T47D (cell line): ENCODE measurements at regions not wholly inside any gene's neighbourhood (a gene's known extent, or its start where the extent isn't known, plus 50 kb on each side); places are given as distances from the start of the nearest gene placed in this dataset.
A peak's percentile ranks its signal among the peaks of the same experiment; 100 is the strongest.

Source experiments
- DNase-seq, 2 experiments: peaks; one replicate each; pipeline versions ENCODE4 v3.0.0 to v3.0.0-alpha.2; 2011 to 2012; ENCODE audit warnings: low read depth in 1 of 2, low spot score in 1 of 2
- JUND ChIP-seq: IDR thresholded peaks from 2 replicates; pipeline ENCODE4 v1.6.1; 2012; ENCODE audit warnings: low read depth
- in situ Hi-C: cut with HindIII; loops from 2 replicates; pipeline ENCODE4 v1.10.0; 2016; ENCODE audit warnings: low sequenced_read_pairs, low pct_unique_long_range_greater_than_20kb

- in situ Hi-C loops = no loop called here
- no peak for TF ChIP-seq JUND
- no peak for DNase-seq
Measured at GRCh38 chr10:37623506-37623905, 233.9 kb downstream of the ZNF248 start.

DNA sequence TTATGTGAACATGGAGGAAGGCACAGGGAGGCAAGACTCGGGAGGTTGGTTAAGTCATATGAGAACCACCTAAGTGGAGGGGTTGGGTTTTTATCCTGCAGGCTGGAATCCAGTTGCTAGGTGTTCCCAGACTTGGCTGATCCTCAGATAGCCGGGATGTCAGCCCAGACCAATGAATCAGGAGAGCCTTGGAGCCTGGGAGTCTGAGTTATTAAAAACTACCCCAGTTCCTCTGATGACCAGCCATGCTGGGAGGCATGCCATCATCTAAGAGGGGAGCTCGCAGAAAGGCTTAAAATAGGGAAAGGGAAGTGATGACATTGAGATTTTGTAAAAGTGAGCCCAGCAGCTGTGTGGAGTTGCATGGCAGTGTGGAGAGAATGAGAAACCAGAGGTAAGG is 238.1 kb downstream of the ZNF248 start:
- in situ Hi-C loops = no loop called here
- no peak for DNase-seq
- no peak for TF ChIP-seq JUND

DNA sequence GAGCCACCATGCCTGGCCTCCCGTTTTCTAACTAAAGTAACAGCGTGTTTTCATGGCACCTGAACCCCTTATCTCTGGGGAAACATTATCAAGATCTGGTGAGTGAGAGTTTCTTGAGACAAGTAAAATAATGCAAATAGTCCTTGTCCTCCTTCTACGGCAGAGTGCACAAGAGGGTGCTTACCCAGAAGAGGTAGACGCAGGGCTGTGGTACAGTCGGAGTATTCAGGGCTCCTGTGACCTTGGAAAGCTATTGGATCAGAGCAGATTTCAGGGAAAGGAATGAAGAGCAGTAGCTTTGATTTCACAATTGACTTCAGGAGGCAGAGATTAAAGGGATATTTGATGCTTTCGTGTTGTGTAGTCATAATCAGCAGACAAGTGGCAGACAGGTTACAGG is 269.1 kb downstream of the ZNF248 start:
- in situ Hi-C loops = no loop called here
- TF ChIP-seq JUND = no peak
- no peak for DNase-seq

DNA sequence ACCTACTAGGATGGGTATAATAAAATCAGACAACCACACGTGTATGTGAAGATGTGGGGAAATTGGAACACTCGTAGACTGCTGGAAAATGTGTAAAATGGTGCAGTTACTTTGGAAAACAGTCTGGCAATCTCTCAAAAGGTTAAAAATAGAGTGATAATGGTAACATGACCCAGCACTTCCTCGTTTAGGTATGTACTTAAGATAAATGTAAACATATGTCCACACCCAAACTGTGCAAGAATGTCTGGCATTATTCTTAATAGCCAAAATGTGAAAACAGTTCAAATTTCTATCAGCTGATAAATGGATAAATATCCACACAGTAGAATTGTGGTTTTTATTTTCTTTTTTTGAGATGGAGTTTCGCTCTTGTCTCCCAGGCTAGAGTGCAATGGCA is 272.8 kb downstream of the ZNF248 start:
- no peak for TF ChIP-seq JUND
- in situ Hi-C loops = no loop called here
- no peak for DNase-seq

- in situ Hi-C loops = no loop called here
- no peak for DNase-seq
- no peak for TF ChIP-seq JUND
Measured at GRCh38 chr10:37582237-37582636, 275.2 kb downstream of the ZNF248 start.

DNA sequence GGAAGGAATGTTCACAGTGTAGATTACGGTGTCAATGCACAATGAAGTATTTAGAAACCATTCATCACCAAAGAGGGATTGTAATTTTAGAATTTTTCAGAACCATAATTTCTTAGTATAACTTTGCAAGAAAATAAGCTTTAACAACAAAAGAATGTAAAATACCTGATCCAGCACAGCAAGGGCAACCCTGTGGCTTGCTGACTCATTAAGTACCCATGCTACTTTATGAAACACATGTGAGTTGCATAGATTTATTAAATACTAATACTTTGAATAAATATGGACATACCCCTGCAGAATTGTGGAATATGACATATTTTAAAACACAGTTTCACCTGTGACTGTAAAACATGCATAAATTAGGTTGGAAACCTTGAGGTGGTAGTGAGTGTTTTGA is 281.3 kb downstream of the ZNF248 start:
- no peak for TF ChIP-seq JUND
- in situ Hi-C loops = no loop called here
- no peak for DNase-seq

DNA sequence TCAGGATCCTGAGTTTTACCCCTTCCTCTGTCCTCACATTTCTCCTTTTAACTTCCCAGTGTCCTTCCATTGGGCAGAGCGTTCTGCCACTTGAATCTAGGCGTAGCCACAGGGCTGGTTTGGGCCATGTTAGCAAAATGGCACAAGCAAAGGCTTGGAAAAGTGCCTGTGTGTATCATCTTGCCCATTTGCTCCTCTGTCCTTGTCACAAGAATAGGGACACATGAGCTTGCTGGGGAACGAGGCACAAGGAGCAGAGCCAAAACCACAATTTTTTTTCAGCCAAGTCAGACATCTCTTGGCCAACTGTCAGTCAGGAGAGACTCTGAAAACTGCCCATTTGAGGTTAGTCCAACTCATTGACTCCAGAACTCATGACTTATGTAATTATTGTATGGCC is 285.2 kb downstream of the ZNF248 start:
- in situ Hi-C loops = no loop called here
- DNase-seq = no peak
- TF ChIP-seq JUND = no peak

DNA sequence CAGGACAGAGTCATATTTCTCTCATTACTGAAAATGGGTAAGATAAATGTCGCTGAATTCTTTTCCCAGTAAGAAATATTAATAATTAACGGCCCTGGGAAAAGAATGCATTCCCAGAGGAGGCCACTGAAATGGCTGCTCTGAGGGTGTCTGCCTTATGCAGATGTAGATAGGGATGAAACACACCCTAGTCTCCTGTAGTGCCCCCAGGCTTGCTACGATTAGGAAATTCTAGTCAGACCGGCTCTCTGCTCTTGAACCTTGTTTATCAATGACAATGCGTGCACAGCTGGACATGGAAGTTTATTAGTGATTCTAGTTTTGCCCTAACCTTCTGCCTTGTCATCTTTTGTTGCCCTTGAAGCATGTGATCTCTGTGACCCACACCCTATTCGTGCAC is 291.1 kb downstream of the ZNF248 start:
- TF ChIP-seq JUND = no peak
- no peak for DNase-seq
- in situ Hi-C loops = no loop called here

GRCh38 chr10:37563715-37564108 is 293.7 kb downstream of the ZNF248 start:
- no peak for TF ChIP-seq JUND
- in situ Hi-C loops = no loop called here

GRCh38 chr10:37563107-37563714 is 294.2 kb downstream of the ZNF248 start:
- no peak for DNase-seq
- in situ Hi-C loops = no loop called here
- no peak for TF ChIP-seq JUND

More at GRCh38 chr10:37563715-37564108, 293.7 kb downstream of the ZNF248 start:
- no peak for DNase-seq

GRCh38 chr10:37552881-37553280 is 304.5 kb downstream of the ZNF248 start:
- DNase-seq = no peak
- TF ChIP-seq JUND = no peak
- in situ Hi-C loops = no loop called here

- in situ Hi-C loops = no loop called here
- DNase-seq = no peak
Measured at GRCh38 chr10:37549054-37549453, 308.4 kb downstream of the ZNF248 start.

DNA sequence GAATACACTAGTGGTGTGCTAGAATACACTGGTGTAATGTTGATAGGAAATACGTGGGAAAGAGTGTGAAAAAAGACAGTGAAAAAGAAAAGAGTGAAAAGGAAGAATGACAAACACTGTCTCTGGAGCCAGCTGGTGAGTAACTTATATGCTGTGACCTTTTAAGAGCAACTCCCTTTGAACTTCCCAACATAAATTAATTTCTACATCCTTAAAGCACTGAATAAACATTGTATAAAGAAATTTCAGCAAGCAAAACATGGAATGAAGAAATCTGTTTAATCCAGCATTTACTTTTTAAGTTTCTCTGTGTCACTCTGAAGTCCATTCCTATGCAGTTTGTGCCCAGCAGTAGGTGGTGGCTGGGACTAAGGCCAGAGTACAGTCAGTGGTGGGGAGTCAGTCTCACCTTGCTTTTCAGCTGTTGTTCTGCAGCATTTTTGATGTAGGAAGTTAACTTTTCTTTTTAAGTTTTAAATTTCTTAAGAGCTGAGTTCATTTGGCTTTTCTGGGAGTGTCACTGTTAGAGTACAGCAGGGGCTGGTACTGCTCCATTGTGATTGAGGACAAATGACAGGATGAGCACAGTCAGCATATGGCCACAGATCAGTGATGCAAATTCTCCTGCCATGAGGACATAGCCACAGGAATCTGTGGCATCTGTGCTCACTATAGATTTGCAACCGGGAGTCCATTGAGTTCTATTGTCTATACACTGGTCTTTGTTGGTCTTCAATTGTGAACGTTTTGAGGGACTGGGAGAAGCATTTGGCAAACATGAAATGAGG is 321.8 kb downstream of the ZNF248 start:
- TF ChIP-seq JUND = no peak
- in situ Hi-C loops = no loop called here
- peak in 1 of 2 experiments; percentile 50 for DNase-seq

More at GRCh38 chr10:37549054-37549453, 308.4 kb downstream of the ZNF248 start:
- TF ChIP-seq JUND = no peak
